Activated CD4-positive, CD25-positive, alpha-beta regulatory T cell treated with anti-CD3 and anti-CD28 coated beads, Interleukin-2, amount 50 U/mL, for 72 hours (primary cell): ENCODE measurements at regions not wholly inside any gene's neighbourhood (a gene's known extent, or its start where the extent isn't known, plus 50 kb on each side); places are given as distances from the start of the nearest gene placed in this dataset.

Experiments used
- DNase-seq: peaks from one replicate; pipeline ENCODE4 v3.0.0; 2021

DNA sequence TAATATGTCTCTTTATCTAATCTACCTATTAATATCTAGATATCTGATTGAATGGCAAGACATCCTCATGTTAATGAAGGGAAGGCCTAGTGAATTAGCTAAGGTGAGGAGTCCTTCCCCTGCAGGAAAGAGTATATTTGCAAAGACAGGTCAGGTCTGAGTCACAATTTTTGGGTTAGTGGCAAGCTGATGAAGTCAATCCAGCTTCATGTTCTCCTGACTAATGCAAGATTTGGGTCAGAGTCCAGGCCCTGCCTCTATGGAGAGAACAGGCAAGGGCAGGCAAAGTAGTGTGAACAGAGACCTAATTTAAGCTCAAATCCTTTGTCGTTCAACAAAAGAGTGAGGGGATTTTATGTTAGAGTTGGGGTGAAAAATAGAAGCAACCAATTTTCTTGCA lies 496.7 kb downstream of the BMP2 start:
- no peak for DNase-seq

DNA sequence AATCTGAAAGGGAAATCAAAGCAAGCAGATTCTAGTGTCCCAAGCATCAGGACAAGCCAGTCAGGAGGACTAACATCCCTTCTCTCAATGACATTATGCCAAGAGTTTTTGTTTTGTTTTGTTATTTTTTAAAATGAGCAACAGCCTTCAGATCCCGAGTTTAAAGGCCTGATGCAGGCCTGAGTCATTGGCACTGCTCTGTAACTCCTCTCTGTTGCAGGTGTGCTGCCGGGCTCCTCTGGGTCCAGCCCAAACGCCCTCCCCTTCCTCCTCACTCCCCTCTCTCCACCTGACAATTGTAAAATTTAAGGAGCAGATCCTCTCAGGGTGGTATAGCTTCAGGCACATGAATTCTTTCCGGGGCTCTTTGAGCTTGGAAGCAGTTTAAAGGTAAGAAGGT lies 502.0 kb downstream of the BMP2 start:
- no peak for DNase-seq

DNA sequence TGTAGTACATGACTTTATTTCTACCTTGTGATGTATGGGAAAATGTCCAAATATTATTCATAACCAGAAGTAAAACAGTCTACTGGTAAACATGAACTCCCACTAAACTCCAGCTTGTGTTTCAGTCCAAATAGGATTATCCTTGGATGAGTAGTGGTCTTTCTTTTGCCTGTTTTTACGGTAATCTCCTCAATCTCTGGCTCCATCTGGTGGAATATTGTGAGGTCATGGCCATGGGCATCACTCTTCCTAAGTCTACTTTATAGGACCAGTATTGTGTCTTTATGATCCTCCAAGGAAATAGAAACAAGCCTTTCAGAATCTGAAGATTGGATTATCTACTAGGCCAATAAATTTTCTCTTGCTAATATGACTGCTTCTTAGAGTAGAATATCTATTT lies 505.0 kb downstream of the BMP2 start:
- no peak for DNase-seq

DNA sequence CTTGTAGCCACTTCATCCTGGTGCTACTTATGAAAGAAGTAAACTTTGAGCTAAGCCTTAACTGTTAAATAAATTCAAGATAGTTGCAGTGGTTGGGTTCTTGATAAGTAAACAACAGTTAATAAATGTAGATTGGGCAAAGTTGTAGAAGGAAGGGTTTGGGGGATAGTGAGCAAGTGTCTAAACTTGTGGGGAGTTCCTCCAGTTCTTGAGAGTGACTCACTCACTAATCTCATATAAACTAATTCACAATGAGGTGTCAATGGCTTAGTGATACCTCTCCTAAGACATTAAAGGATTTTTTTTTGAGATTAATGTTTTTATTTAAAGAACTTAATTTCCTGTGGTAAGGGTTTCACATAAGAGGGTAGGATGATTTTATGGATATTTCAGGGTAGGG lies 507.4 kb downstream of the BMP2 start:
- no peak for DNase-seq

DNA sequence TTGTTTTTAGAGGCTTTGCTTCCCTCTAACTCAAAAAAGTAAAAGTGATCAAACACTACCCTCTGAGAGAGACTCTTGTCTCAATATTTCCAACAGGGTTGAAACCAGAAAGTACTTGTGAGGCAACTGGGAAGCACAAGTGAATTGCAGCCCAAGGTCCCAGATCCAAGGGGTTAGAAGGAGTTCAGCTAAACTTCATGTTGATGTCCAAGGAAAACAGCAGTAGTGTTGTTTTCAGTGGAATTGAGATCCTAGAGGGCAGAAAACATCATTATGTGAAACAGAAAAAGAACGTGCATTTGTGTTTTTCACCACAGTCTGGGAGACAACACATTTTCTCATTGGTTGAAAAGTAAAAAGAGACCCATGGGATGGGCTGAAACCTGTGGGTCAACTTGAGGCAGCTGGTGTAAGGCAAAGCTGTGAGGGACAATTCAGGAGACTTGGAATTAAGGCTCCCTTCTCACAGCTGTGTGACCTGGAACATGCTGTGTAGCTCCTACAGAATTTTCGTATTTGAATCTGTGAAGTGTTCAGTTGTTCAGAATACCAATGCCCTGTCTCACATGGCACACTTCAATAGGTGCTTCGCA lies 508.3 kb downstream of the BMP2 start:
- DNase-seq, result no peak

DNA sequence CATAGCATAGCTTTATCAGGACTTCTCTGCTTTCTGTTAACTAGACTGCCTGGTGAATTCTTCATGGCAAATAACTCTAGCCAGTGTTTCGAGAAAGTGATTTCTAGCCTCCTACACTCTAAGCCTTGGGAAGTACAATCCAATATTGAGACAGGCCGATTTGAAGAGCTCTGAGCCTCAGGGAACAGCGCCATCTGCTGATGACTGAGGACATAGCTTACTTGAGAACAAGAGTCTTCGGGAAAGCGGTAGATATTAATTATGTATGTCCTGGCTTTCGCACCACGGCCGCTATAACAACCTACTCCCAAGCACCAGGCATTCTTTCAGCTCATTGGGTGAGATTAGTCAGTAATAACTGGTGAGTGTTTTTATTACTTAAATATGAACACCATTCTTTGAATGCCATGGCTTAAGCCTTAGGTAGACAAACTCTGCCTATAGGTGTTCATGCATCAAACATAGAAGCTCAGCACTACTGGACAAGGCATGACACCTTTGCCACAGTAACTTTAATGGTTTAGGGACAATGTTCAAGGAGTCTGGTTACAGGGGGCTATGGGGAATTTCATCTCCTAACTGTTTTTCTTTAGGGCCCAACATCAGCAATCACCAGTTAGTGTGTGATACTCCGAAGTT lies 518.6 kb downstream of the BMP2 start:
- DNase-seq, result peak; percentile 27

DNA sequence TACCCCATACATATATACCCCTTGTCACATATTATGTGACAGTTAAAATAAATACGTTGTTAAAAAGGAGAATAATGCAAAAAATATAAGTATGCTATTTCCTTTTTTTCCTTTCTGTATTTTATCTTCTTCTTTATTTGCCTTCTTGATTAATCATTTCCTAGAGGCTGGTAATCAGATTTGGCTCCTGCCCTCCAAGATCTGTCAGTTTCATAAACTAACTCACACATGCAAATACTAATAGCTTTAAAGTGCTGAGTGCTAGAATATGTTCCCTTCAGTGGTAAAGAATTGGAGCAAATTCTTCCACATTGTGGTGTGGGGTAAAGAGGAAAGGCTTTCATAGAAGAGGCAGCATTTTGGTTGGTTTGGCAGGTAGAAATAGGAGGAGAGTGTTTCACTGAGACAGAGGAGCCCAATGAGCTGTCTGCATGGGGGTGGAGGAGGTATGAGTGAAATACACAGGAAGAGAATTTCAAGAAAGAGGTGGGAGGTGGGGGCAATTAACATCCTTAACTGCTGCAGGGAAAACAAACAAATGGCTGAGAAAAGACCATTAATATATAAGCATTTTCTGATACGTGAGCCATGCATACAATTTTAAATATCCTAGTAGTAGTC lies 523.9 kb downstream of the BMP2 start:
- no peak for DNase-seq

DNA sequence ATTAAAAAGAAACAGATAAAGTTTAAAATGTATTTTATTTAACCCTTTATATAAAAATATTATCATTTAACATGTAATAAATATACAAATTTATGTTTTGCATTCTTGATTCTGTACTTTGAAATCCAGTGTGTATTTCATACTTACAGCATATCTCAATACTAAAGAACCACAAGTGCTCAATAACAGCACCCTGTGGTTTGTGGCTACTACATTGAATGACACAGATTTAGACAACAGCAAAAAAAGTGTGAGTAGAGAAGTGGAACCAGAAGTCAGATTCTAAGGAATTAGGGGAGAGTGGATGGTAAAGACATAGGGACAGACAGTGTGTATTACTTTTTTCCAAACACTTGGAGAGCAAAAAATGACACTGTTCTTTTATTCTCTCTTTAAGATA lies 524.5 kb downstream of the BMP2 start:
- no peak for DNase-seq

DNA sequence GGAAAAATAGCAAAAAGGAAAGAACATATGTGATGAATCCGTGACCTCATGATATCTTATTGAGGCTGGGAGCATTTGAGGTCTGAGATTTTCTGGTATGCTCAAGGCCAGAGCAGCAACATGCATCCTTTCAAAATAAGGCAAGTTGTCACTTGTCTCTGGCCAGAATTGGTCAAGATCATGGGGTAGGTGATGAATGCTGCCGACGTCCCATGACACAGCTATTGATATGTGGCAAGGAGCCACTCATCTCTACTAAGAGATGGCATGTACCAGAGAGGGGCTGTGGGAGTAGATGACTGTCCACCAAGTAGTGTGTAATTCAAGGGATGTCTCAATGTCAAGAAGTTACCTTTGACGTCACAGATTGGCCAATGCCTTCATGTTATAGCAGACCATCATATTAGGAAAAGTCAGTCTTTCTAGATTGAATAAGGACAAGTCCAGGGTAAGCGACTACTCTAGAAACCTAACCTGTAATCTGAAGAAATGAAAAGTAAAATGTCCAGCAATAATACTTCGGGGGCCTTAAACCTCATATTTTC lies 527.4 kb downstream of the BMP2 start:
- DNase-seq, result no peak

DNA sequence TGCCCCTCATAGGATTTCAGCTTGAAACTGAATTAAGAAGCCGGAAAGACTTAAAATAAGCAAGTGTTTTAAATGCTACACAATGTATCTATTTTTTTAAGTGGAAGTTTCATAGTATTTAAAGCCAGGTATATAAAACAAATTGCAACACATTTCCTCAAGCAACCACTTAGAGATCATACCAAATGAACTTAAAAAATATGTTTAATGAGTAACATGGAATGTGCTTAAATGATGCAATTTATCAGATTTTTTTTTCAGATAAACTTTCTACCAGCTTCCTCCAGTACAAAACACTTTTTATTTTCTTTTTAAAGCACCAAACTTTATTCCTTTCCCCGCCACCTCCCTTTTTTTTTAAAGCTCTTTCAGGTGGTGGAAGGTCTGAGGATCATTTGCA lies 534.3 kb downstream of the BMP2 start:
- no peak for DNase-seq

DNA sequence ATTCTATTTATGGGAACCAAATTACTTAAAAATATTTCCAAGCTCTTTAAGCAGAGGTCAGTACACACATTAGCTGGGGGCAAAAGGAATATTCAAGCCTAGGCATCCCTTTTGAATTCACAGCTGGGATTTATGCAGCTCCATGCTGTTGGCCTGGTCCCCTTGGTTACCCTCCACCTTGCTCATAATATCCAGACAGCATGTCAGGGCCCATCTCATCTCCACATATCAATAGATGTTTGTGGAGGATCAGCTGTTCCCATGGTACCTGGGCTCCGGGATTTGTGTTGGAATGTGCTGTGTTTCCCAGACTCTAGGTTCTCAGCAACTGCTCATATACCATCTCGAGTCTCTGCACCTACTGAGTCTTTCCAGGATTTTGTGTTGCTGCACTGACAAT lies 534.8 kb downstream of the BMP2 start:
- no peak for DNase-seq

DNA sequence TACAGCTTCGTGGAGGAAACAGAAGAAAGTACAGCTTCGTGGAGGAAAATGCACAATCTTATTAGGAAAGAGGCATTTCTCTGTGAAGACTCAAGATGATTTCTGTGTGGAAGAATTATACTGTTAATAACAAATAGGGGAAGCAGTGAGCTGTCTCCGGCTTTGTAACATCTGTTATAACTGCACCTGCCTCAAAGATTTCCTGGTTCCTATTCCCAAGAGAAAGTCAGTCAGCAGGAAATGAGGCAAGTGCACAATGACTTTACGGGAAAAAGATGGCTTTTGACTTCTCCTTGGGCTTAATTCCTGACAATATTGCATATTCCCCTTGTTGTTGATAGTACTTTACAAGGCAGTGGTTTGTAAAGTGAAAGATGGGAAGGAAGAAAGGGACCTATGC lies 538.5 kb downstream of the BMP2 start:
- no peak for DNase-seq

DNA sequence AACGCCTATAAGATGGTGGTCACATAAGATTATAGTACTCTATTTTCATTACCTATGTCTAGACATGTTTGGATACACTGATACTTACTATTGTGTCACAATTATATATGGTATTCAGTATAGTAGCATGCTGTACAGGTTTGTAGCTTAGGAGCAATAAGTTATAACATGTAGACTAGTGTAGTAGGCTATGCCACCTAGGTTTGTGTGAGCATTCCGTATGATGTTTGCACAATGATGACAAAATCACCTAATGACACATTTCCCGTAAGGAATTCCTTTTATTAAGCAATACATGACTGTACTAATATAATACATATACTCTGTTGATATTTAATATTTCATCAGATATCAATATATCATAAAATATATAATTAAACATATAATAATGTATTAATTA lies 540.7 kb downstream of the BMP2 start:
- no peak for DNase-seq

DNA sequence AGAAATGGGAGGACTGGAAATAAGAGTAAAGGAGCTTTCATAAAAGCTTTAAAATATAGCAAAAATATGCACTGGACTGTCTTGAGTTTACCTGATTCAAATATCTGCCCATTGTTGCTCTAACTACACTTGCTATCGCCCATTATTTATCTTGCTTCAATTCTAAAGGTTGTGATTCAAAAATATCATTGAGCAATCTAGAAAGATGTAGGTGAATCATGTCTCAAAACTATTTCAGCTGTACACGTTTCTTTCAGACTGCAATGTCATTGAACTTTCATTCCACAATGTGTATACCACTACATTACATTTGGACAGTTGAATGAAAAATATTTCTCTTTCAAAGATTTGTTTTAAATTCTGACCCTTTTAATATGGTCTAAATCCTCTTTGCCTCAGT lies 545.6 kb downstream of the BMP2 start:
- no peak for DNase-seq

DNA sequence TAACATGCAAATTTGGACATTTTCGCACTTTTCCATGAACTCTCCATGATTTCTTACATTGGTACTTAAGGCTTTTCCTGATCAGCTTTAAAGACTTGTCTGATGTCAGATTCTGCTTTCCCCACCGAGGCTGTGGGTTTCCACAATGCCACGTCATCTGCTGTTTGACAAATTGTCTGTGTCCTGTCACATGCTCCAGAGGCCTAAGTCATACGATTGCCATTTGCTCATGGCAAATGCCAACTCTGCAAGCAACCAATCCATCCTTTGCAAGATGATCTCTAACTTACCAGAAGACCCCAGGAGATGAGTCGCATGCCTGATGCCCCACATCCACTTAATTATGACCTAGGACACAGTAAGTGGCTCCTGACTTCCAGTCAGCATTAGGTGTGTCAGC lies 556.5 kb downstream of the BMP2 start:
- no peak for DNase-seq

DNA sequence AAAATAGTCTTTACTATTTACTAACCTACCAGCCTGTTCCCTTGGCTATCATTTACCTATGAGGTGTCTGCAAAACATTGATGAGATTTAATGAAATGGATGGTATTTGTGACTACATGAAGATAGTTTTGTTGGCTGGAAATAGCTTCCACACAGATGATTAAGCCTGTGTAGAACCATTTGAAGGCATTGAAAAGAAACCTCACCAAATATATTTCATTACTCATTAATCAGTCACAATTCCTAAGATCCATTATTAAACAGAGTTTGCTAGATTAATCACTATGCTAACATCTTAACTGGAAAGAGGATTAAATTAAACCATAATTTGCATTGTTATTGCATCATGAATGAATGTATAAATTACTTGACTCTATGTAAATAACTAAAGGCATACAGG lies 560.3 kb downstream of the BMP2 start:
- no peak for DNase-seq

DNA sequence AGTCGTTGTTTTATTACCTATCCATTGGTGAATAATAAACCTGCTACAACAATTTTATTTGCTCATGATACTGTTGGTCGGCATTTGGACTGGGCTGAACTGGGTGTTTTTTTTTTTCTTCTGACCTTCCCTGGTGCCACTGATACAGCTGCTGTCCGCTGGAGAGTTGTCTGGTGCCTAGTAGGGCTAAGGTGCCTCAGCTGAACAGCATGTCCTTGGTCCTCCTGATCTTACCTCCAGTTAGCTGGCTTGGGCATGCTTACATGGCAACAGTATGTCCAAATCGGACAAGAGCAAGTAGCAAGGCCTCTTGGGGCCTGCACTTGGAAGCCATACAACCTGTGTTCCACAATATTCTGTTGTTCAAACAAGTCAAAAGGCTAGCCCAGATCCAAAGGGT lies 563.4 kb downstream of the BMP2 start:
- DNase-seq, result no peak

DNA sequence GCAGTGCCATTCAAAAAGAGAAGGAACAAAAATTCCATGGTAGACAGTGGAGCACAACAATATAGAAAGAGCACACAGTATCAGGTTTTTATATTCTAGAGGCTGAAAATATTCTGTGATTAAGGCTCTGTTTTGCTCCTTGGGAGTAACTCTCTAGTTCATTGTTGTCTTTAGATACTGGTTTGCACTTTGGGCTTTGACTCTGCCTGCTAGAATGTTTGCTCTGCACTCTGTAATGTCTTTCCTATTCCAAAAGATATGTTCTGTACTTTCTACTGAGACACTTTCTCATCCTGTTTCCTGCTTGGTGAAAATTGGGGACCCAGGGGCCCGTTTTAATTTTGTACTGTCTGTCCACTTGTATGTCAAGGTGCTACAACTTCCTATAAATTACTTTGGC lies 564.7 kb downstream of the BMP2 start:
- DNase-seq, result no peak

DNA sequence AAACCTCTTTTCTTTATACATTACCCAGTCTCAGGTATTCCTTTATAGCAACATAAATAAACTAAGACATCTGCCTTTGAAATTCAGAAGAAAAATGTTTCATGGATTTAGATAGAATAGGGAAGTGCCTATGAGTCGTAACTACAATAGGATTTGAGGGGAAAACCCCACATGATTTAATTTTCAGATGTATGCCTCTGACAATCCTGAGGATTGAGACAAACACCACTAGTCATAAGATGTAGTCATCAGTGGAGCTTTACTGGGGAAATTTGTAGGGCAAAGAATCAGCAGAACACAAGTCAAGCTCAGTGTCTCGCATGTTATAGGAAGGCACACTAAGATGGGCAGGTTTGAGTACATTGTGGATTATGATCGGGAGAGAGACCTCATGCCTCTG lies 566.4 kb downstream of the BMP2 start:
- no peak for DNase-seq

DNA sequence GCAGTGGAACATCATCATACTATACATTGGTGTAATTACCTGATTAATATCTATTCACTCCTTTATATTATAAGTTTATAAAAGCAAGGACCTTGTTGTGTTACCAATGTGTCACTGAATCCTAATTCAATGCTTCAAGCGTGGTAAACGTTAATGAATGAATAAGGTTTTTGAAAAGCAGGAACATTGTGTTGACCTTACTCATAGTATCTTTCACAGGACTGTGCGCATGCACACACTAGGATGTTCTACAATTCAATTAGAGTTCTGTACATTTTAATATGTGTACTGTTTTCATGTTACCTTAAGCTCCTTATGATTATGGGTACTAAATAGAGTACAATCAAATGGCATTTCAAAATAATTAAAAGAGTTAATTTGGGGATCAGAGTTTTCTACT lies 578.5 kb downstream of the BMP2 start:
- DNase-seq, result no peak

DNA sequence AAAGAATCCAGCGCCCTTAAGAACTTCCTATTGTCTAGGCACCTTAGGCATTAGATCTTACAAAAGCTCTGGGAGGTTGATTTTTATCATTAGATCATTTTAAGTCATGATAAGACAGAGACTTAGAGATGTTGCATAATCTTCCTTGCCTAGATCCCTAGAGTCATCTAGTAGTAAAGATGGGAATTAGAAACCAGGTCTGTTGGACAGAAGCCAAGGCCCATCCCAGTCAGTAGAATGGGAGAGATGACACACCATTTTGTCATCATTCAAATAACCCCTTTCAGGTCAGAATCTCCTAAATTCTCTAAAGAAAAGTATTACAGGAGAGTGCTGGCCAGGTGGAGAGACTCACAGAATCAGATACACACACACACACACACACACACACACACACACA lies 579.1 kb downstream of the BMP2 start:
- DNase-seq, result no peak

DNA sequence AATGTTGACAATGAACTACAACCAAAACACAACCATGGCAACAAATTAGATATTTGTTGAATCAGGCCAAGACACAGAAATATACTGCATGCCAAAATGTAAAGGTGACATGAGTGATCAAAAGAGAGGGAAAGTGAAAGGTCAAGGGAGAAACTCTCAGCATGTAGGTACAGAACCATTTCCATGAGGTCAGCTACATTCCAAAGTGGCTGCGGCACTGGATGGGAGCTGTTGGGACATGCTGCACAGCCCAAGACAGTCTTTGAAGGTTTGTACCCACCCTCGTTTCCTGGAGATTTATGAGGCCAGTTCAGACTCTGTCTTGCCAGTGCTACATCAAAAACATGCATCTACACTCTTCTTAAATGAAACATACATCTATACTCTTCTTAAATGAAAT lies 579.9 kb downstream of the BMP2 start:
- no peak for DNase-seq

DNA sequence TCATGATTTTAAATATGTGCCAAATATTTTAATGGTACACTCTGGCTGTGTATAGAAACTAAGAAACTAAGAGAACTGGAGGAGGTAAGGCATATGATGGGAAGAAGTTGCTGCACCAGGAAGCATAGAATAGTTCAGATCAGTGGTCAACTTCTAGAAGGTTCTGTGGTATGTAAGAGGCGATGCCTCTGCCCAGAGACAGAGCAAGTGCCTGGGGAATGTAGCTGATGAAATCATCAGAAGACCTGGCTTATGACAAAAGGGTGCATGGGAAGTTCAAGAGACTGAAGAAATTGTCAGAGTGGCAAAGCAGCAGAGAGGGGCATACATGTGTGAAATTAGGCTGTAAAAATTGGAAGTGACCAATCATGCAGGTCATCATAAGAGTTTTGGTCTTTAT lies 580.8 kb downstream of the BMP2 start:
- DNase-seq, result no peak

DNA sequence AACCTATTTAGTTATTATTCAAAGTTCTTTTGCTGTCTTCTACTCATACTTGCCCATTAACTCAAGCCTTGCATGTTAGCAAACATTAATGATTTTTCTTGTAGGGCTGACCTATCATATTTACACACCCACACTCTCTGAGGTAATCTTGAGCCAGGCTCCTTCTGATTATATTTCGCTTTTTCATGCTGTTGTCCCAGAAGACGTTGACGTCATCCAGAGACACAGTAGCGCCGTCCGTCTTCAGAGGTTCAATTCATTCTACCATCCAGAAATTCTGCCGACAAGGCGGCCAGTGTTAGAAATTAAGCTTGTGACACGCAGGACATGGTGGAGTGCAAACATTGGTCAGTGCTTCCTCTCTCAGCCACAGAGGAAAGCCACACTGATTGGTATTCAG lies 584.7 kb downstream of the BMP2 start:
- no peak for DNase-seq

DNA sequence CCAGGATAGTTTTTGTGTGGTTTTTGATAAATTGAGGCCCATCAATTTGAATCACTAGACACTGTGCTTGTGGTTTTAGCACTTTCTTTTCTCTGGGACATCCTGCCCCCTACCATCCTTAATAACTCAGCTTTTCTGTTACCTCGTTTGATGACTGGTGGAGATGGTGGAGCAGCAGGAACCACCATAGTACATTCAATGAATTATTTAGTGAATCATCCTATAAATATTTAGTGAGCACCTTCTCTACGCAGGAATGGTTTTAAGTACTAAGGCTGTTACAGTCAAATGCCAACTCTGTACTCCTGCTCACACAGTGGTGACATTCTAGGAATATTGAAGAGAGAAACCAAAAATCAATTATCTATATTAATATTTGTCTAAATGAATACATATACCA lies 585.2 kb downstream of the HAO1 start:
- DNase-seq, result no peak
